Activated naive CD4-positive, alpha-beta T cell treated with anti-CD3 and anti-CD28 coated beads for 36 hours (primary cell): ENCODE measurements at regions not wholly inside any gene's neighbourhood (a gene's known extent, or its start where the extent isn't known, plus 50 kb on each side); places are given as distances from the start of the nearest gene placed in this dataset.
"Not testable (repeated sequence)": the region's sequence is repeated elsewhere in the genome, so short reads cannot be mapped to it uniquely, and the experiment has no call there.

Experiments used
- CTCF ChIA-PET: fragments of 350-600 bp; sonication (Branson Sonifier 250); formaldehyde crosslinking; loops from one replicate; lab custom pipeline; 2021; ENCODE audit warnings: antibody characterized with exemption; lab: Charles Lee
- DNase-seq: peaks from one replicate; pipeline ENCODE4 v3.0.0-alpha.2; 2020
- H3K27ac Mint-ChIP-seq: one replicate; pipeline ENCODE4 v1.8.0; 2021; ENCODE audit warnings: mild to moderate bottlenecking, mixed read lengths
- H3K27me3 Mint-ChIP-seq: one replicate; pipeline ENCODE4 v1.8.0; 2021; ENCODE audit warnings: low read depth, mixed read lengths
- H3K36me3 Mint-ChIP-seq: one replicate; pipeline ENCODE4 v1.8.0; 2021; ENCODE audit warnings: low read depth, mixed read lengths
- H3K4me1 Mint-ChIP-seq: one replicate; pipeline ENCODE4 v1.8.0; 2021; ENCODE audit warnings: low read depth, mixed read lengths
- H3K4me3 Mint-ChIP-seq: one replicate; pipeline ENCODE4 v1.8.0; 2021; ENCODE audit warnings: mild to moderate bottlenecking, moderate library complexity, mixed read lengths
- H3K9me3 Mint-ChIP-seq: one replicate; pipeline ENCODE4 v1.8.0; 2021; ENCODE audit warnings: mixed read lengths
- intact Hi-C: fragments of 100-400 bp; cut with micrococcal nuclease; formaldehyde crosslinking; loops from one replicate; pipeline ENCODE4 v1.15.1; 2023

GRCh38 chr3:157916672-157917071, 189.5 kb downstream of the SHOX2 start:
- intact Hi-C loops, result no loop called here
- Mint-ChIP-seq H3K4me1 (no peaks in the 10 kb centered on the region), H3K4me3 (no peak overlapping the region), H3K27ac (no peak overlapping the region), H3K36me3 (no peaks in the 10 kb centered on the region), H3K27me3 (no peaks in the 10 kb centered on the region), H3K9me3 (no peaks in the 10 kb centered on the region)
- CTCF ChIA-PET, result no interaction called here
- no peak for DNase-seq

GRCh38 chr3:157914882-157915281, 191.3 kb downstream of the SHOX2 start:
- Mint-ChIP-seq H3K36me3 (no peaks in the 10 kb centered on the region), H3K27ac (no peak overlapping the region), H3K4me1 (no peaks in the 10 kb centered on the region), H3K9me3 (no peaks in the 10 kb centered on the region), H3K4me3 (no peak overlapping the region), H3K27me3 (no peaks in the 10 kb centered on the region)
- CTCF ChIA-PET, result interaction anchor here (0.8 to 1.0 kb wide), 2 partner anchors 47 to 66 kb away, joined by 3 read pairs; no protein-coding TSS in a partner anchor
- intact Hi-C loops, result no loop called here
- no peak for DNase-seq

DNA sequence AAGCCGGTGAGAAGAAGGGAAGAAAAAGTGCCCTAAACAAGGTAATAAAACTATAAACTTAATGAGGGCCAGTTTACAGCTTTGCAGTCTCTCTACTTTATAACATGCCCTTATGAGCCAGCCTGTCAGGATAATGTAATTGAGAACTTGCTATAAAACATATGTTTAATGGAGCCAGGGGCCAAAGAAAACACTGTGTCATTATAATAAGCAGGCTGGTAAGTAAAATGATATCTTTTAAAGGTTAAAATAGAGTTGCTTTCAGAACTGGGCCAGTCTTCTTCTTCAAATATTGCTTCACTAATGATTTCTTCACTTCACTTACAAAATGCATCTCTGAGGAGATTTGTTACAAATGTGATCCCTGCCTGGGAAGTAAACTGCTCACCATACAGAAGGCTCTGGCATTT, 192.5 kb downstream of the SHOX2 start:
- no peak for DNase-seq
- Mint-ChIP-seq H3K27me3 (no peaks in the 10 kb centered on the region), H3K27ac (no peak overlapping the region), H3K4me1 (no peaks in the 10 kb centered on the region), H3K9me3 (no peaks in the 10 kb centered on the region), H3K36me3 (no peaks in the 10 kb centered on the region), H3K4me3 (no peak overlapping the region)
- intact Hi-C loops, result no loop called here
- CTCF ChIA-PET, result no interaction called here

GRCh38 chr3:157912514-157913451, 193.4 kb downstream of the SHOX2 start:
- H3K27ac Mint-ChIP-seq, result no peak overlapping the region
- intact Hi-C loops, result no loop called here
- H3K4me1 Mint-ChIP-seq, result no peaks in the 10 kb centered on the region
- H3K36me3 Mint-ChIP-seq, result no peaks in the 10 kb centered on the region
- no peaks in the 10 kb centered on the region for H3K9me3 Mint-ChIP-seq
- CTCF ChIA-PET, result no interaction called here
- no peaks in the 10 kb centered on the region for H3K27me3 Mint-ChIP-seq
- no peak overlapping the region for H3K4me3 Mint-ChIP-seq
- no peak for DNase-seq

DNA sequence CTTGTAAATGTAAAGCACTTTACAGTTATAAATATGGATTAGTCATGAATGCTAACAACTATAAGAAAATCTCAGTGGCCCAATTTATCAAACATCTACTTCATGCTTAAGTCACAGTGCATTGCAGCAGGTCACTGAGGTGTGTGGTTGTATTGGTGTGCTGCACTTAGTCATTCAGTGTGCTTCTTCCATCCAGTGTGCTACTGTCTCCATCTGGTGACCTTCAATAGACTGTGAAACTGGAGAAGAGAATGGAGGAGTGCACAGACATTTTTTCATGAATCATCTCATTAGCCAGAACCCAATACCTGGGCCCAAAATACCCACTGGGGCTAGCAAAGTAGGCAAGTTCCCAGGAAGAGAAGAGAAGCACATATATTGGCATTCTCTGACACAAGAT, 199.6 kb downstream of the SHOX2 start:
- no peak overlapping the region for H3K4me3 Mint-ChIP-seq
- no peaks in the 10 kb centered on the region for H3K36me3 Mint-ChIP-seq
- no peaks in the 10 kb centered on the region for H3K27me3 Mint-ChIP-seq
- no peaks in the 10 kb centered on the region for H3K4me1 Mint-ChIP-seq
- peaks cover 8% of the 10 kb centered on the region for H3K9me3 Mint-ChIP-seq
- intact Hi-C loops, result no loop called here
- DNase-seq, result no peak
- no peak overlapping the region for H3K27ac Mint-ChIP-seq
- CTCF ChIA-PET, result no interaction called here

DNA sequence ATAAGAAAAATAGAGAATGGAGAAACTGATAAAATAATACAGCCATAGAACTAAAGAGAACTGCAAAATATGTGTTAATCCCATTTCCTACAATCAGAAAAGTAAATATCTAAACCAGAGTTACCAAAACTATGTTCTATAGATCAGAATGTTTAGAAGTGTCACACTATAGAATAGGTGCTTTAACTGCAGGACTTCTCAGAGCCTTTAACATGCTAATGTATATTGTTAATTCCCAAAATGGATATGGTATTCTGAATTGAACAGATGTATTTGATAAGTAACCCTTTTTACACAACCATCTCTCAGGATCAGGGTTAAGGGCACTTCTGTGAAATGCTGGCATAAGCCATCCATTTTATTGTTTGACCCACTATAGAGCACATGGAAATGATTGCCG, 200.3 kb downstream of the SHOX2 start:
- Mint-ChIP-seq H3K36me3 (no peaks in the 10 kb centered on the region), H3K27me3 (no peaks in the 10 kb centered on the region), H3K4me3 (no peak overlapping the region), H3K27ac (no peak overlapping the region), H3K4me1 (no peaks in the 10 kb centered on the region), H3K9me3 (peaks cover 8% of the 10 kb centered on the region)
- no peak for DNase-seq
- CTCF ChIA-PET, result no interaction called here
- intact Hi-C loops, result no loop called here

DNA sequence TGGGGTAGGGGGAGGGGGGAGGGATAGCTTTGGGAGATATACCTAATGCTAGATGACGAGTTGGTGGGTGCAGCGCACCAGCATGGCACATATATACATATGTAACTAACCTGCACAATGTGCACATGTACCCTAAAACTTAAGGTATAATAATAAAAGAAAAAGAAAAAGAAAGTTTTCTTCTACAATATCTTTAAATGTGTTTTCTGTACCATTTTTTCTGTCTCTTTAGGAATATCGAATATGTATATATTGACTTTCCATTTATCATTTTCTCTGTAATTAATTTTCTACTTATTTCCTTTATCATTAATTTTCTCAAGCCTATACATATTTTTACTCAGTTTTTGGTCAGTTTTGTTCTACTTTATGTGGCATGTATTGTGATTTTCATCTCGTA, 203.5 kb downstream of the SHOX2 start:
- DNase-seq, H3K4me1 Mint-ChIP-seq, H3K27me3 Mint-ChIP-seq, CTCF ChIA-PET, H3K27ac Mint-ChIP-seq, H3K36me3 Mint-ChIP-seq, intact Hi-C loops, H3K9me3 Mint-ChIP-seq, H3K4me3 Mint-ChIP-seq: not testable (repeated sequence)

GRCh38 chr3:157888040-157888439, 218.2 kb downstream of the SHOX2 start:
- Mint-ChIP-seq H3K4me1 (no peaks in the 10 kb centered on the region), H3K27me3 (no peaks in the 10 kb centered on the region), H3K4me3 (no peak overlapping the region), H3K27ac (no peak overlapping the region), H3K36me3 (no peaks in the 10 kb centered on the region), H3K9me3 (no peaks in the 10 kb centered on the region)
- DNase-seq, result no peak
- intact Hi-C loops, result no loop called here
- CTCF ChIA-PET, result interaction anchor here (1.0 kb wide), 1 partner anchor 563 kb away, joined by 3 read pairs; no protein-coding TSS in a partner anchor

DNA sequence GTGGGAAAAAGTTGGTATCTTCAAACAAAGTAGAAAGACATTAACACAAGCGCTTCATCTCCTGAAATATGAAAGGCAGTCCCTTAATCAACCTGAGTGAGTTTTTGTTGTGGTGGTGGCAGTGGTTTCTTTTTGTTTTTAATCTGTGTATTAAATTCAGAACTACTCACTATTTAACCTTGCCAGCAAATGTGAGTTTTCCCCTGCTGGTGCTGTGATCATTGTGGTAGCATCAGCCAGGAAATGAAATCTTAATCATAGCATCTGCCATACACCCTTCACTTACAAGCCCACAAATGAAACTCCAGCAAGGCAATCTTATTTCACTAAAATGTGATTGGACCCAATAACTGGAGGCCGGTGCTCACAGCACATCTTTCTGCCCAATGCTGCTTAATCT, 229.7 kb downstream of the SHOX2 start:
- CTCF ChIA-PET, result no interaction called here
- intact Hi-C loops, result no loop called here
- no peak overlapping the region for H3K4me3 Mint-ChIP-seq
- H3K27ac Mint-ChIP-seq, result no peak overlapping the region
- H3K9me3 Mint-ChIP-seq, result peaks cover 4% of the 10 kb centered on the region
- H3K27me3 Mint-ChIP-seq, result no peaks in the 10 kb centered on the region
- H3K4me1 Mint-ChIP-seq, result no peaks in the 10 kb centered on the region
- DNase-seq, result no peak
- H3K36me3 Mint-ChIP-seq, result no peaks in the 10 kb centered on the region

- intact Hi-C loops, result no loop called here
- no peaks in the 10 kb centered on the region for H3K36me3 Mint-ChIP-seq
- no peak for DNase-seq
- no peaks in the 10 kb centered on the region for H3K9me3 Mint-ChIP-seq
- H3K4me1 Mint-ChIP-seq, result no peaks in the 10 kb centered on the region
- CTCF ChIA-PET, result interaction anchor here (1.0 kb wide), 1 partner anchor 8 kb away, joined by 3 read pairs; no protein-coding TSS in a partner anchor
- no peak overlapping the region for H3K27ac Mint-ChIP-seq
- H3K27me3 Mint-ChIP-seq, result no peaks in the 10 kb centered on the region
- no peak overlapping the region for H3K4me3 Mint-ChIP-seq
Observed at GRCh38 chr3:157872902-157873301, 233.3 kb downstream of the SHOX2 start.

DNA sequence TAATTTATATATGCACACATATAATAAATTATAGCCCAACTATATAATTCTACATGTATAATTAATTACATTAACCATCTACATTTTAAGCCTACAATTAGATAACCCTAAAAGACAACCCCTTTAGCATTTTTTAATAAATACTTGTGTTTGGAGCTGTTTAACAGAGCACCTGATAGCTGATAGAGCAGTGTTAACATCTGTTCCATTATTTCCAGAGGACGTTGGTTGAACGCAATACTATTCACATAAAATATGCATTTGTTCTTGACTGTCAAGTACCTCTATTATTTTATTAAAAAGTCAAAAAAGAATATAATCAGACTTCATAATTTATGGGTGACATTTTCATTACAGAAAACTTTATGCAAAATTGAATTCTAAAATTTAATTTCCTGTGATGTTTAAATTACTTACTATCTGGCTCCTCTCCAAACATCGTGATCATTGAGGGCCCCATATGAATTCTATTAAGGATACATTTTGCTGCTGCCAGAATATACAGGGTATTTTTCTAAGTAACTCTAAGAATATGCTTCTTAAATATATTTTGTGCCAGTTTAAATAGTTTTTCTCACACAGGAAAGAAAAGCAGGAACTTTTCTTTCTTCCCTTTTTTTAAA, 234.3 kb downstream of the SHOX2 start:
- Mint-ChIP-seq H3K36me3 (no peaks in the 10 kb centered on the region), H3K27ac (no peak overlapping the region), H3K4me1 (no peaks in the 10 kb centered on the region), H3K27me3 (no peaks in the 10 kb centered on the region), H3K4me3 (no peak overlapping the region), H3K9me3 (no peaks in the 10 kb centered on the region)
- no peak for DNase-seq
- intact Hi-C loops, result no loop called here
- CTCF ChIA-PET, result no interaction called here

GRCh38 chr3:157871248-157871647, 235.0 kb downstream of the SHOX2 start:
- Mint-ChIP-seq H3K27me3 (no peaks in the 10 kb centered on the region), H3K27ac (no peak overlapping the region), H3K9me3 (no peaks in the 10 kb centered on the region), H3K4me3 (no peak overlapping the region), H3K4me1 (no peaks in the 10 kb centered on the region), H3K36me3 (no peaks in the 10 kb centered on the region)
- intact Hi-C loops, result no loop called here
- no peak for DNase-seq
- CTCF ChIA-PET, result no interaction called here

GRCh38 chr3:157868946-157869345, 237.3 kb downstream of the SHOX2 start:
- CTCF ChIA-PET, result interaction anchor here (1.0 kb wide), 1 partner anchor 46 kb away, joined by 3 read pairs; no protein-coding TSS in a partner anchor
- no peaks in the 10 kb centered on the region for H3K4me1 Mint-ChIP-seq
- no peaks in the 10 kb centered on the region for H3K9me3 Mint-ChIP-seq
- no peaks in the 10 kb centered on the region for H3K36me3 Mint-ChIP-seq
- H3K4me3 Mint-ChIP-seq, result no peak overlapping the region
- no peak overlapping the region for H3K27ac Mint-ChIP-seq
- intact Hi-C loops, result loop anchor here (5.0 kb wide), 2 partner anchors 663 to 923 kb away; no protein-coding TSS in a partner anchor
- DNase-seq, result no peak
- no peaks in the 10 kb centered on the region for H3K27me3 Mint-ChIP-seq
